GM13977 (cell line): ENCODE measurements at regions not wholly inside any gene's neighbourhood (a gene's known extent, or its start where the extent isn't known, plus 50 kb on each side); places are given as distances from the start of the nearest gene placed in this dataset.

Source experiments
- DNase-seq: peaks from one replicate; pipeline ENCODE4 v3.0.0; 2012; ENCODE audit warnings: low spot score
- in situ Hi-C: fragments of 300-500 bp; cut with MboI; formaldehyde crosslinking; loops from one replicate; pipeline ENCODE4 v1.12.0; 2022; ENCODE audit warnings: low sequenced_read_pairs, low pct_unique_long_range_greater_than_20kb, mixed read lengths, inconsistent platforms; ENCODE audit not compliant: unreplicated experiment
- TF ChIP-seq, protein P1 (sequence below): IDR thresholded peaks from 2 replicates; pipeline ENCODE4 v1.5.1; 2012; ENCODE audit warnings: mild to moderate bottlenecking, control low read depth; ENCODE audit not compliant: insufficient read depth; ENCODE audit errors: extremely low read depth, missing control alignments

DNA sequence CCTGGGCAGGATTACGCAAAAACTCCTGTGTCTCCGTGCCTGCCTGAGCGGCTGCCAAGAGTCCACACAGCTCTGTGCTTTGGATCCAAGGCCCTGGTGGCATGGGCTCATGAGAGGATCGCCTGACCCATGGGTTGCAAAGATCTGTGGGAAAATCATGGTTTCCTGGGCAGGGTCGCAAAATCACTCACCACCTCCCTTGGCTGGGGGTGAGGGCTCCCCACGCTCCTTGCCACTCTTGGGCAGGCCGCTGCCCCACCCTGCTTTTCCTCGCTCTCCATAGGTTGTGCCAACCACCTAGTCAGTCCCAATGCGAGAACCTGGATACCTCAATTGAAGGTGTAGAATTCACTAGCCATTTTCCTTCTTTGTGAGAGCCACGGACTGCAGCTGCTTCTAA lies 66.5 kb upstream of the MAGEB18 start:
- DNase-seq: no peak
- in situ Hi-C loops: no loop called here
- TF ChIP-seq, protein P1, sequence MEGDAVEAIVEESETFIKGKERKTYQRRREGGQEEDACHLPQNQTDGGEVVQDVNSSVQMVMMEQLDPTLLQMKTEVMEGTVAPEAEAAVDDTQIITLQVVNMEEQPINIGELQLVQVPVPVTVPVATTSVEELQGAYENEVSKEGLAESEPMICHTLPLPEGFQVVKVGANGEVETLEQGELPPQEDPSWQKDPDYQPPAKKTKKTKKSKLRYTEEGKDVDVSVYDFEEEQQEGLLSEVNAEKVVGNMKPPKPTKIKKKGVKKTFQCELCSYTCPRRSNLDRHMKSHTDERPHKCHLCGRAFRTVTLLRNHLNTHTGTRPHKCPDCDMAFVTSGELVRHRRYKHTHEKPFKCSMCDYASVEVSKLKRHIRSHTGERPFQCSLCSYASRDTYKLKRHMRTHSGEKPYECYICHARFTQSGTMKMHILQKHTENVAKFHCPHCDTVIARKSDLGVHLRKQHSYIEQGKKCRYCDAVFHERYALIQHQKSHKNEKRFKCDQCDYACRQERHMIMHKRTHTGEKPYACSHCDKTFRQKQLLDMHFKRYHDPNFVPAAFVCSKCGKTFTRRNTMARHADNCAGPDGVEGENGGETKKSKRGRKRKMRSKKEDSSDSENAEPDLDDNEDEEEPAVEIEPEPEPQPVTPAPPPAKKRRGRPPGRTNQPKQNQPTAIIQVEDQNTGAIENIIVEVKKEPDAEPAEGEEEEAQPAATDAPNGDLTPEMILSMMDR: no peak

DNA sequence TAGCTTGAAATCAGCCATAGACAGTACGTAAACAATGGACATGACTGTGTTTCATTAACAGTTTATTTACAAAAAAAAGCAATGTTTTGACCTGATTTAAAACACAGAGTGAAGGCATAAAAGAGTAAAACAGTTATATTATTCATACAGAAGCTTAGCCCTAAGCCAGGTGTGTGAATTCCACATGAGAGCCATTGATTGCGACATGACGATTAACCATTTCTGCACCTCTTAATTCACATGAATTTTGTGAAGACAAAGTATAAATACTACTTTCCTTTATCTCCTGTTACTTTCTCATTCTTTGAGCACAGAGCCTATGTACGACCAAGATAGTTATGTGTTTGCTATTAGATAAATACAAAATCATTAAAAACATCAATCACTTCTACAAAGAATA lies 55.0 kb upstream of the MAGEB18 start:
- in situ Hi-C loops: no loop called here
- no peak for DNase-seq
- TF ChIP-seq, protein P1: no peak
